ENCODE measurements at regions not wholly inside any gene's neighbourhood (a gene's known extent, or its start where the extent isn't known, plus 50 kb on each side); places are given as distances from the start of the nearest gene placed in this dataset.
"Not testable (repeated sequence)": the region's sequence is repeated elsewhere in the genome, so short reads cannot be mapped to it uniquely, and the experiment has no call there.

DNA sequence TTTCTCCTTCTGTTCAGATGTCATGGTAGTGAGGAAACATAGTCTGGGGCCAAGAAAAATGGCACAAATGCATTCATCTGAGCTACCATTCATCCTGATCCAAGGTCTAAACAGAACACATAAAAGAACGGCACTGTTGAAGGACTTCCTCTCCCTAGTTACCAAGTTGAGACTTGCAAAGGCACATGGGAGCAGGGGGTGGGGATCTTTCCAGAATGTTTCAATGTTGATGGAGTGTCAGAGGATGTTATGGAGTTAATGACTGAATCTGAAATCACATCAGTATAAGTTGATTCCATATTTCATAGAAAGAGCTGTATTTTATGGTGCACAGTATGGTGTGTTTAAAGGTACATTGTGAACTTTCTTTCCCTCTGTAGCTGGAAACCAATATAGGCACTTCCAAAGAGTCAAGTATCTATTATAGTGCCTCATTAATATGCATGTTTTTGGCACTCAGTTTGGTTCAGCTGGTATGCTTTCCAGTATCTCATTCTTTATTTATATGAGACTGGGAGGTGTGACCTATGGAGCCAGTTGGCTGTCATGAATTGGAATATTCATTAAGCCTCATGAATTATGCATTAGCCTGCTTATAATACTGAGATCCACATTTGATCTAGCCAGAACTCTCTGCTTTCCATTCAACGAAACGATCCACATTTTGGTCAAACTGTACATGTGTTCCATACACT lies 603.0 kb downstream of the NR2F1-AS1 start:
- DNase-seq: no peak

DNA sequence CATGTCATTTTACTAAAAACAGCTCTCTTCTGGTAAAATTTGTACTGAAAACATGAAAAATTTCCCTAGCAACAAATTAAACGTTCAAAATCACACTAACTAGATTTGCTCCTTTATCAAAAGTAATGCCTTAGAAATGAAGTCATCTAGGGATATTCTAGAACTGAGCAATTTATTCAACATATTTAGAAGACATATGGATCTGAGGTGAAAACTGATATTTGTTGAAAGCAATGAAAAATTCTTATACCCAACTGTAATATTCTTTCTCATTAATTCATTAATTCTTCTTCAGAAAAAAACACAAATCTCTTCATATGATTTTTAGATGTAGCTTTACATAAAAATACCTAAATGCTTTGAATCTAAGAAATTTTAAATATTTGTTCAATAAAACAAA lies 604.9 kb downstream of the NR2F1-AS1 start:
- DNase-seq: no peak

DNA sequence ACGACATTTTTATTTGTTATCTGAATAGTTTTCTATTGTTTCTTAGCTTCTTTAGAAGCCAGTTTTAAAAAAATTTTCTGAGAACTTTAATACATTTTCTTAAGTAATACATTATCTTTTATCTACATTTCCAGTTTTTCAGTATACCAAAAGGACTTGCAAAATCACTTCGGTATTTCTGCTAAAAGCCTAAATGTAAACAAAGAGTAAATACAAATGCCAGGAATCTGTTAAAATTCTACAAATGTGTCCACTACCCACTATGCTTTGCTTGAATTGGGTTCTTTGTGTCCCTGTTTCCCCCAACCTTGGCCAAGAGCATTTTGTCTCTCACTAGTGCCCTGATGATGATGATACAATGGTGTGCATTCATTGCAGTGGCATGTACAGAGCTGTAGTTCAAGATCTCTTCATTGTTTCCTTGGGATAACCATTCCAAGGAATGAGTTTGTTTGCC lies 611.2 kb downstream of the NR2F1-AS1 start:
- no peak for DNase-seq

DNA sequence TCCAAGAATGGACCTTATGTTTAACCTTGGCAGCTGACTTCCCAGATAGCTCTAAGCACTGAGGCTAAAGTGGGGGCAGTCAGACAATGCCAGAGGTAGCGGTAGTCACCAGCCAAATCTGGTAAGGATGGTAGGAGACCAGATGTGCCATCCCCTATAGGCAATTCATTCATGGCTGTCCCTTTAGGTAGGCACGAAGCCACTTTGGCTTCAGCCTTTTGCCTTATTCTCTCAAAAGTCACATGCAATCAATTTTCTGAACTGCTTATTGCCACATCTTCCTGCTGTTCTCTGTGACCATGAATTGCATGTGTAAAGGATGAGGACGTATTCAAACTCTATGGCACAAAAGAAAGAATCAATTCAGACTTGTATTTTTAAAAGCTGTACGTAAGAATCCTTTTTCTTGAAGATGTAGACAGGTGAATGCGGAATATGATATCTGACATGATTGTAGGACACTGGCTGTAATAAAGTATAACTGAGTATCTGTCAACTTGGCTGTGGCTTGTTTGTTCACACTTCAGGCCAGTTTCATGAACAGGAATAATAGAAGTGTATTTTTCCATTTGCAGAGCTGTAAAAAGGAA lies 611.7 kb downstream of the NR2F1-AS1 start:
- no peak for DNase-seq

DNA sequence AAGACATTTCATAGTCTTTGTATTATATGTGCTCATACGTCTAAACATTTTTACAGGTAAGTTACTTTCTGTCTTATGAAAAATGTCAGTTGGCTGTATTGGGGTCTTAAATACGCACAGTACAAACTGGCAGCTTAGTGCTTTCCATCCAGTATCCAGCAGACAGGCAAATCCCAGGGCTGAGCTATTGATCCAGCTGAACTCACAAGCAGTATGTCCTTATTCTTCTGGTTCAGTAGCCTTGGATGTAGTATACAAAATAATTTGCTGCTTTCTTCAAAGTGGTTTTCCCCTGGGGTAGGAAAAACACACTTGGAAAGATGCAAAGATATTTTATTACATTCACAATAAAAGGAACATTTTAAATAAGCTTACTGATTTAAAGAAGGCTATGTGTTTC lies 617.2 kb downstream of the NR2F1-AS1 start:
- DNase-seq: no peak

DNA sequence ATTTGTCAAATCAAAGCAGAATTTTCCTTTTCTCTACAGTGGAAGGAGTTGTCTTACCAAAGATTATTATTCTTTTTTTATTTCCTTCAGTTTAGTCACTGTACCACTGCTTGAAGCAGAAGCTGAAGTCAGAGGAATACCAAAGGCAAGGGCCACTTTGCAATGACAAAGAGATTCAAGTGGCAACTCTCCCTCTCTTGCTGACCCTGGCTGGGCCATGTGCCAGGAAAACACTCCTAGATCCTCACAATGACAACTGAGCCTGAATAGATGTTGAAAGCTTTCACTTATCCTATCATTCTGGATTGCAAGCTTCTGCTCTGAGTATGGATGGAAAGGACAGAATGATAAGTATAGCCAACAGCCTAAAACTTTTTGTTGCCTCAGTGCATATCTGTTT lies 618.3 kb downstream of the NR2F1-AS1 start:
- no peak for DNase-seq

DNA sequence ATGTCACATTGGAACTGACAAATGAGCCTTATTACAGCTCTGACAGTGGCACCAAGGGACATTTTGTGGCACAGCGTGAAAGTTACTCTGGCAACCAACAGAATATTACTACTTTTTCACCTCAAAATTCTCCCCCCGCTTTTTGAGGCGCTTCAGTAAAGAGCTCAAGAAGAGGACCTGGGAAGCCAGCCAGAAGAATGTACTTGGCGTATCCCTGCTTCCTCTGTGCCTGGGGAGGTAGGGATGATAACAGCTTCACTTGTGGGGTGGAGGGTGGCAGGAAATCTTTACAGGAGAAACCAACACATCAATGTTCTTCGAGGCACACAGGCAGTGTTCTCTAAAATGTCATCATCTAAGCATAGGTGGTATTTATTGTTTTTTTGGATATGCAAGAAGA lies 624.1 kb downstream of the NR2F1-AS1 start:
- DNase-seq: no peak

DNA sequence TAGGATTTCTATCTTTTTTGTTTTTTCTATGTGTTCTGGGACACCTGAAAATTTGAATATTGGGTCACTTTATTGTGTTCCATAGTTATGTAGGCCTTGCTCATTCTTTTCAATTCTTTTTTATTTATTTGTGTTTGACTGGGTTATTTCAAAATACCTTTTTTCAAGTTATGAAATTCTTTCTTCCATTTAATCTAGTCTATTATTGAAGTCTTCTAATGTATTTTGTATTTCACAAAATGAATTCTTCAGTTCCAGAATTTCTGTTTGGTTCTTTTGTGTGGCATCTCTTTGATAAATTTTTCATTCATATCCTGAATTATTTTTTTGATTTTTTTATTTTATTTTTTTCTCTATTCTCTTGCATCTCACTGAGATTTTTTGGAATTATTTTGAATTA lies 628.8 kb downstream of the NR2F1-AS1 start:
- no peak for DNase-seq

DNA sequence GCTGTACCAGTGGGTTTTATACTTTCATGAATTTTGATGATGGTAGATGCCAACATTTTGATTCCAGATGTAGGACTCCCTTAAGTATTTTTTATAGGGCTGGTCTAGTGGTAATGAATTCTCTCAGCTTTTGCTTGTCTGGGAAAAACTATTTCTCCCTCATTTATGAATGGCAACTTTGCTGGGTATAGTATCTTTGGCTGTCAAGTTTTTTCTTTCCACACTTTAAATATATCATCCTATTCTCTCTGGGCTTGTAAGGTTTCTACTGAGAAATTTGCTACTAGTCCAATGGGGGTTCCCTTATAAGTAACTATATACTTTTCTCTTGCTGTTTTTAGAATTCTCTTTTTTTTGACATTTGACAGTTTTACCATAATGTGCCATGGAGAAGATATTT lies 629.3 kb downstream of the NR2F1-AS1 start:
- no peak for DNase-seq

DNA sequence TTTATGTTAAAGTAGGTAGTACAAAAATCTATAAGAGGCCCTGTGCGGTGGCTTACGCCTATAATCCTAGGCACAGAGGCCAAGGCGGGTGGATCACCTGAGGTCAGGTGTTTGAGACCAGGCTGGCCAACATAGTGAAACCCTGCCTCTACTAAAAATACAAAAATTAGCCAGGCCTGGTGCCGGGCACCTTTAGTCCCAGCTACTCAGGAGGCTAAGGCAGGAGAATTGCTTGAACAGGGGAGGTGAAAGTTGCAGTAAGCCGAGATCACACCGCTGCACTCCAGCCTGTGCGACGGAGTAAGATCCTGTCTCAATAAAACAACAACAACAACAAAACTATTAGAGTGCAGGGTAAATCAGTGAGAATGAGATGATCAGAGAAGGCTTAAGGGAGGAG lies 634.5 kb downstream of the NR2F1-AS1 start:
- no peak for DNase-seq

DNA sequence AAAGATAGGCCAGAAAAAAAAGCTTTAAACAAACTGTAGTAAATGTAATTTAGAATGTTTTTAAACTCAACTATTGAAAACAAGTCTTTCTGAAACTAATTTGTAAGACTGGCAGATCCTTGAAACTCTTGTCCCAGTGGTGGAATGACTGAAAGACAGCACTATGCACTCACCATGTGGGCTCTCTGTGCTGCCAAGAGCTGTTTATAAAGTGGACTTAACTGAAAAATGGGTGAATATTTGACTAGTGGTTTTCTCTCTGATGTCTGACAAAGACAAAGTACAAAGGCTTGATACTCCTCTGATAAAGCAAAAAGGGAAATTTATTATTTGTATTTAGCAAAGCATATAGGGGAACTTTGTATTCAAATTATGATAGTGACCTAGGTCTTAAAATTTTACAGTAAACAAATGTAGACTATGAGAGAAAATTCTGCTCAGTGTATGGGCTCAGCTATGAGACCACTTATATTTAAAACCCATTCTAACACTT lies 635.4 kb downstream of the NR2F1-AS1 start:
- no peak for DNase-seq

DNA sequence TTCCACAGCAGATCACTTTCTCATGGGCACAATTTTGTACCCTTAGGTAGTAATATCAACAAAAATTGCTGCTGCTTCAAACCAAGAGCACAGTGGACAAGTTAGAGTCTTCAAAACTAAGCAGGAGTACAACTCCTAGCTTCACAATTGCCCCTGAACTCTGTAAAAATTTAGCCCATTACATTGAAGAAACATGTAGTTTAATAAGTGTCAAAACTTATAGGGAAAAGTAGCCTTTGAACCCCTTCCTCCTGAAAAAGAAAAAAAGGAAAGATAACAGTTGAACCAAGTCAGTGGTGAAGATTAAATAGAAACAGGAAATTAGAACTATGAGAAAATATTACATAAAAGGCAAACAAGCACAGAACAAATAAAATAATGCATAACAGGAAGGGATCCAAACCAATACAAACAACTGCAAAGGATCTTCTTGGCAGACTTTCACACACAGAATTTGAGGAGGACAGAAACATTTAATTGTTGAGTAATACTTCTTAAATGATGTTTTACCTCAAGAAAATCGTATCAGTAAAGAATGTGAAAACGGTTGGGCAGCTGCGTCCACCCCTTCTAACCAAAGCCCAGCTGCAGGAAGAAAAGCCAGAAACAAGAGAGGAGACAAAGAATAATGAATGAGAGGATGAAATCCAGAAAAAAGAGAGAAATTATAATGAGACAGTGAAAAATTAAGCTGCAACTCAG lies 636.0 kb downstream of the NR2F1-AS1 start:
- DNase-seq: no peak

DNA sequence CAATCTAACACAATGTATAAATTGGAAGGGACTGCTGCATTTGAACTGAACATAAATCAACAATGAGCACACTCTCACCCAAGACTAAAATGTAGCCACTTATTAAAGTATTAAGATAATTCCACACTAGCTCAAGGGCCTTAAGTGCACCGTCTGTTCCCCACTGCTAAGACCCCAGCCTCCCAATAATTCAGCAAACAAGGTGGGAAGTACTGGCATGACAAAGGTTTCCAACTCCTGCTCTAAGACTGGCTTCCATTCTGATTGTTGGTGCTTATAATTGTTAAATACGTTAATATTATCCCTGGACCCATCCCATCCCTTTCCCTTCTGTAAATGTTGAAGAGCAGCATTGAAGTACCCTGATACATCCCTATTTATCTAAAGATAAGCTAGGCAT lies 636.7 kb downstream of the NR2F1-AS1 start:
- no peak for DNase-seq

DNA sequence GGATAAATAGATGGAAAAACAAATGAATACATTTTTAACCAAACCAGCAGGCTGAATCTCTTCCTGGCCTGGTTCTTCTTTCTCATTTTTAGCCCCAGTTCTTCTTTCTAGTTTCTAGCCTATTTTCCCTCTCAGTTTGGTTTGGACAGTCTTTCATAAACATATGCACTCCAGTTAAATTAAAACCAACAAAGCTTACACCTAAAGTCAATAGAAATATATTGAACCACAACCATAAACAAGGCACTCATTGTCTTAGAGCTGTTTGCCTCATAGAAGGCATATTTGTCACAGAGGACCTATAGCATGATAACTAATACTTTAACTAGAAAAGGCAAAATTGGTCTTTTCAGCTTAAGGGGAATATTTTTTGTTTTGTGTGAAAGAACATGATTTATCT lies 638.3 kb downstream of the NR2F1-AS1 start:
- no peak for DNase-seq

DNA sequence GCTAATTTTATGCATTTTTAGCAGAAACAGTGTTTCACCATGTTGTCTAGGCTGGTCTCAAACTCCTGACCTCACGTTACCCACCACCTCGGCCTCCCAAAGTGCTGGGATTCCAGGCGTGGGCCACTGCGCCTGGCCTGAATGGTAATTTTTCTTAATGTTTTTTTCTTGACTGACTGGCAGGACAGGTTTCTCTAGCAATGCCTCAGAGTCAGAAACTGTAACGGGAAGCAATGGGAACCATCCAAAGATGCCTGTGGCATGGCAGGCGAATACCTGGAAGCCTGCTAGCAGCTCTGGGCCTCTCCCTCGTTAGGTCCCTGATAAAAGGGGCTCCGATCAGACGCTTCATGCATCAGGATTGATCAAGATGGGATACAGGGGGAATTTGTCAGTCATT lies 639.2 kb downstream of the NR2F1-AS1 start:
- no peak for DNase-seq

DNA sequence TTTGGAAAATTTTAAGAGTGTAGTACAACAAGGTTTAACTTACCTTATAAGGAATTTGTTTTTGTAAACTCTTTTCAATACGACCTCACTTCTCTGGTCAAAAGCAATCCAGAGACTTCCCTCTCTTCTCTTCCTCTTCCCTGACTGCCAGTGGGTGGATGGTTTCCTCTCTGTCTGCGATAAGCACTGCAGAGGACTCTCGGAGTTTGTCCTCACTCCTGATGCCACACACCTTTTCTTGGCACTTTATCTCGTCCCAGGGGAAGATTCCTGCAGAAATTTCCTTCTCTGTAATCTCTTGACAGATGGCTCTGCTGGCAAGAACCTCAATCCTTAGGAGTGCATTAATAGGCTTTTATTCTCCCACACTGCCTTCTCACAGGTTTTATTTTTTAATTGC lies 641.6 kb downstream of the NR2F1-AS1 start:
- no peak for DNase-seq

DNA sequence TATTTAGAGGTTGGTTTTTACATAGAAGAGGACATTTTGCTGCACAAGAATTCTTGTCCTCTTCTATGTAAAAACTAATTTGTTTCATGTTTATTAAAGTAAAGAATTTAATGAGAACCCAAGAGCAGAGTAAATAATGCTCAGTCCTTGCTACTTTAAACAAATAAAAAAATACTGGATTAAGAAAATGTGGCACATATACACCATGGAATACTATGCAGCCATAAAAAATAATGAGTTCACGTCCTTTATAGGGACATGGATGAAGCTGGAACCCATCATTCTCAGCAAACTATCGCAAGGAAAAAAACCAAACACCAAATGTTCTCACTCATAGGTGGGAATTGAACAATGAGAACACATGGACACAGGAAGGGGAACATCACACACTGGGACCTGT lies 643.6 kb downstream of the NR2F1-AS1 start:
- not testable (repeated sequence) for DNase-seq

DNA sequence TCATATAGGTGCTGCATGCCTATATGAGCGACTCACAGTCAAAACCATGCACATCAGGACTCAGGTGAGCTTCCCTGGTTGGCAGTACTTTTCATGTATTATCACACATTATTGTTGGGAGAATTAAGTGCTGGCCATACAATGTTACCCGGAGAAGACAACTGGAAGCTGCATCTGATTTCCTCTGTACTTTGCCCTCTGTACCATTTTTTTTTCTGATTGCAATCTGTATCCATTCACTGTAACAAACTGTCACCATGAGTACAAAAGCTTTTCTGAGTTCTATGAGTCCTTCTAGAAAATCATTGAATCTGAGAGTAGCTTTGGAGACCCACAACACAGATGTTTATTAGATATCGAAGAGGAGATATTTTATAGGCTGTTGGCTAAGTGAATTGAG lies 651.0 kb downstream of the NR2F1-AS1 start:
- no peak for DNase-seq

DNA sequence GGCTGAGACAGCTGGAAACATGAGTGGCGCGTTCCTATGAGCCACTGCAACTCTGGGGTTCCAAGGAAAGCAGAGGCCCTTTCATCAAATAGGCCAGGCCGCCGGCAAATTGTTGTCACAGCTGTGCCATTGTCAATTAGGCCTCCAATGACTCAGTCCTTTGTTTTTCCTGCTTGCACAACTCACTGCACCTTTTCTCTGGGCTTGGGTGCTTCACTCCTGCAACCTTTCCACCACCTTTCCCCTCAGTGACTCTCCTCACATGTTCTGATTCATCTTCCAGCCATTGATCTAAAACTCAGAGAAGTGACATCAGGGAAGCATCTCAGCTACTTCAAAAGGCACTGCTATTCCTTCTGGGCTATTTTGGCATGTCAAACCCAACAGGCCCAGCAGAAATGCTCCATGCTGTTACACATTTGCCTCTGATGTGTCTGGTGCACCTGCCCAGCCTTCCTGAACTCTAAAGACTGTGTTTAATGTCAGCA lies 653.7 kb downstream of the NR2F1-AS1 start:
- DNase-seq: no peak

DNA sequence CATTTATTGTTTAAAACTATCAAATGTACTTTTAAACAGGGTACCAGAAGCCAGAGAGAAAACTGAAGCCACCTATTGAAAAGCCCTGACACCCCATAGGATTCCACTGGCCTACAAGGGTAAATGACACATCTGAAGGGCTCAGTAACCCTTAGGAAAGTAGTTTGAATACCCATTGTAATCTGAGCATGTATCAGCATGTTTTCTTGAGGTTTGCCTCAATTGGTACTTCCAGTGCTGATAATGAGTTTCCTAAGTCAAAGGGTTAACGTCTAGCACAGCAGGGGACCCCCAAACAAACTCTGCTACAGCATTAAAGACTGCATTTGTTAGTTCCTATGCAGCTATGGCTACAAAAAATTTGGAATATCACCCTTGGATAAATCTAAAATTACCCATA lies 657.1 kb downstream of the NR2F1-AS1 start:
- DNase-seq: no peak

DNA sequence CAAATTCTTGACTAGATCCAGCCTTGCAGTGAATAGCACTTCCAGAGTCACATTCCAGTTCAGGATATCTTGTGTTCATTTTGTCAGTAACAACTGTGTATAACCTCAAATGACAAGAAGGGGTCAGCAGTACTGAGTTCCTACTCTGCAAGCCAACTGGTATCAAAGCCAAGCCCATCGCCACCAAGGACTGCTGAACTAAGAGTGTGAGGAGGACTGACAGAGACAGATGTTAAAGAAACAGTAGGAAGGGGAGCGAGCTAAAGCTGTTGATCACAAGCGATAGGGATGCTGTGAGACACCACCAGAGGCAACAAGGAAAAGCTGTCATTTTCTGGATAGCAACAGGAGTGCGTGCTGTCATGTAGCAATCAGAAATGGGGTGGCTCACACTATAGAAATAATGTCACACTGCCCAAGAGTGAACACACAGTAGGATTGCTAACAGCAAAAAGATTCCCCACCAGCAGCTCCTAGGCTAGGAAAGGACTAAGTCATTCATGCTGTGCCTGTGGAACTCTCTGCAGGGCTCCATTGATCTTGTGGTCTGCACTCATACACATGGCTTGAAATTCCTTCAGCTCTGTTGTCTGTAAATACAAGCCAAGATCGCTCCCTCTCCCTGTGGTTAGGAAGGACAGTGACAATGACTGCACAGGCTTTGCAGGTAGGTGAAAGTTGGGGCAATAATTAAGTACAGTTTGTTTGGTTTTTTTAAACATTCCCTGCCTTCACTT lies 658.6 kb downstream of the NR2F1-AS1 start:
- no peak for DNase-seq

DNA sequence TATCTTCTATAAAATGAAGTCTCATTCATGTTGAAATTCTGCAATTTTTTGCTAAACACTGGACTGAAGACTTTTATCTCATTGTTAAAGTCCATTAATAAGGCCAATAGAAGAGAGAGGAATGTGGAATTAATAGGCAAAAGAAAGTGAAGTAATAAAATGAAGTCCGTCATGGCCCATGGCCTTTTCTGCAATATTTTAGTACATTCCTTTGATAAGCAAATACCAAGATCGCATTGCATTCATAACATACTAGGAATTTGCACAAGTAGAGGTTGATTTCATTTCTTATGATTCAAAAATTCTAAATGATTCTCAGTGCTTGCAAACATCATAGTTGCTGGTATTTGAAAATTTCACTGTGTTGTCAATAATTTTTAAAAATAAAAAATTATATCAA lies 664.0 kb downstream of the NR2F1-AS1 start:
- no peak for DNase-seq

DNA sequence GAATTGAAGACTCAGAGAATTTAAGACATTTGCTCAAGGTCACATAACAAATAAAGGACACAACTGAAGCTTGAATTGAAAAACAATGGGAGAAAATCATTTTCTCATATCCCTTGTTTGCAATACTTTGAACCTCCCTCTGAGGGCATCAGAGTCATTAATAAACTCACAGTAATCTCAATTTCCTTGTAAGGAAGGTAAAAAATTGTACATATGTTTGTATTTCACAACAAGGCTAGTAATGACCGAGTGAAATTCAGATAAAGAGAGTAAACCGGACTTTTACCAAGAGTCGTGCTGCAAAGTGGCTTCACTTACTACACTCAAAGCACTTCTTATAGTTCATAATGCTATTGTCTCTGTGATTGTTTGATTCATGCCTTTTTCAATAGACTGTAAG lies 665.0 kb downstream of the NR2F1-AS1 start:
- DNase-seq: no peak
